ENCODE measurements at regions not wholly inside any gene's neighbourhood (a gene's known extent, or its start where the extent isn't known, plus 50 kb on each side); places are given as distances from the start of the nearest gene placed in this dataset.

DNA sequence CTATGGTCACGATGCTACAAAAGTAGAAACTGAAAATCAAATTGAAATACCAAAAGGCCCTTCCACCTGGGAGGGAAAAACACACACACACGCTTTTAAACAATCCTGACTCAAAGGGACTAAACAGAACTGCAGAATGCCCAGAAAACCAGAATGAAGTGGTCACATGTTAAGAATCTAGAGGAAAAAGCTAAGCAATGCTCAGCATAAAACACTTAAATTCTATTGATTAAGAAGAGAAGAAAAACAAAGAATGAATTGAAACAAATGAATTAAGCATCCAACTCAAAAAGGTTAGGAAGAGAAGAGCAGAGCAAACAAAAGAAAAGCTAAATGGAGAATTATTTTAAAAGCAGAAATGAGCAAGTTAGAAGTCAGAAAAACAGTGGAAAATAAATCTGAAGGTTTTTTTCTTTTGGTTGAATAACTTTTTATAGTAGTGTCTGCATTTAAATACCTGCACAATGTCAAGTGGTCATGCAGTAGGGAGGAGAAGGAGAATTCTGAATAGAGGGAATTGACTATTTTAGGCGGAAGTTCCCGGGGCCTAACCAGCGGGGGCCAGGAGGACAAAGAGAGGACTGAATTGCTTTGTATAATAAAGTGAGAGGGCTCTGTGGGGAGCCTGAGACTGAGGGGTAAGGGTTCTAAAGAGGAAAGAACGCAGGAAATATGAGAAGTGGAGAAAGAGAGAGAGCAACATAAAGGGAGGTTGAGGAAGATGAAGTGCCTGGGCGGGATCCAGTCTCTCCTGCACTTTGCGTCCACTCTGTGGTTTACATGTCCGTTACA, 146.8 kb downstream of the ATPSCKMT start:
- TF ChIP-seq, protein P1, sequence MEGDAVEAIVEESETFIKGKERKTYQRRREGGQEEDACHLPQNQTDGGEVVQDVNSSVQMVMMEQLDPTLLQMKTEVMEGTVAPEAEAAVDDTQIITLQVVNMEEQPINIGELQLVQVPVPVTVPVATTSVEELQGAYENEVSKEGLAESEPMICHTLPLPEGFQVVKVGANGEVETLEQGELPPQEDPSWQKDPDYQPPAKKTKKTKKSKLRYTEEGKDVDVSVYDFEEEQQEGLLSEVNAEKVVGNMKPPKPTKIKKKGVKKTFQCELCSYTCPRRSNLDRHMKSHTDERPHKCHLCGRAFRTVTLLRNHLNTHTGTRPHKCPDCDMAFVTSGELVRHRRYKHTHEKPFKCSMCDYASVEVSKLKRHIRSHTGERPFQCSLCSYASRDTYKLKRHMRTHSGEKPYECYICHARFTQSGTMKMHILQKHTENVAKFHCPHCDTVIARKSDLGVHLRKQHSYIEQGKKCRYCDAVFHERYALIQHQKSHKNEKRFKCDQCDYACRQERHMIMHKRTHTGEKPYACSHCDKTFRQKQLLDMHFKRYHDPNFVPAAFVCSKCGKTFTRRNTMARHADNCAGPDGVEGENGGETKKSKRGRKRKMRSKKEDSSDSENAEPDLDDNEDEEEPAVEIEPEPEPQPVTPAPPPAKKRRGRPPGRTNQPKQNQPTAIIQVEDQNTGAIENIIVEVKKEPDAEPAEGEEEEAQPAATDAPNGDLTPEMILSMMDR (IDR thresholded peaks at IDR 0.05; ENCODE audit: poor library complexity), result no peak
- TF ChIP-seq EZH2 (IDR thresholded peaks at IDR 0.05; ENCODE audit: borderline replicate concordance) (no peak), EZH2phosphoT487 (IDR thresholded peaks at IDR 0.05; ENCODE audit: low read depth, severe bottlenecking, unreplicated experiment) (no peak)

All from hepatocyte (in vitro differentiated cells).